Skin of body (tissue), 1 donor: ENCODE measurements at regions not wholly inside any gene's neighbourhood (a gene's known extent, or its start where the extent isn't known, plus 50 kb on each side); places are given as distances from the start of the nearest gene placed in this dataset.
"Not testable (repeated sequence)": the region's sequence is repeated elsewhere in the genome, so short reads cannot be mapped to it uniquely, and the experiment has no call there.

ENCODE experiments used
- DNase-seq: peaks from one replicate; lab custom pipeline; 2025; lab: John Stamatoyannopoulos, UW

GRCh38 chr1:157369808-157370521 lies 182.3 kb downstream of the FCRL5 start:
- DNase-seq: peak; percentile 3

GRCh38 chr1:157368941-157369340 lies 183.4 kb downstream of the FCRL5 start:
- DNase-seq: not testable (repeated sequence)

- DNase-seq: no peak
Observed at GRCh38 chr1:157368363-157368762, 184.0 kb downstream of the FCRL5 start.

GRCh38 chr1:157367870-157368269 lies 184.4 kb downstream of the FCRL5 start:
- no peak for DNase-seq

- DNase-seq: no peak
Observed at GRCh38 chr1:157367091-157367739, 185.1 kb downstream of the FCRL5 start.

GRCh38 chr1:157364612-157365011 lies 187.7 kb downstream of the FCRL5 start:
- DNase-seq: no peak

- no peak for DNase-seq
Observed at GRCh38 chr1:157363660-157364140, 188.6 kb downstream of the FCRL5 start.

- DNase-seq: no peak
Observed at GRCh38 chr1:157360023-157360390, 192.3 kb downstream of the FCRL5 start.

GRCh38 chr1:157359314-157360022 lies 192.8 kb downstream of the FCRL5 start:
- no peak for DNase-seq

- DNase-seq: no peak
Observed at GRCh38 chr1:157357111-157357510, 195.2 kb downstream of the FCRL5 start.

GRCh38 chr1:157356601-157357000 lies 195.7 kb downstream of the FCRL5 start:
- DNase-seq: no peak

- DNase-seq: no peak
Observed at GRCh38 chr1:157353546-157353945, 198.8 kb downstream of the FCRL5 start.

- DNase-seq: no peak
Observed at GRCh38 chr1:157352817-157353408, 199.4 kb downstream of the FCRL5 start.

GRCh38 chr1:157352216-157352615 lies 200.1 kb downstream of the FCRL5 start:
- no peak for DNase-seq

GRCh38 chr1:157351800-157352199 lies 200.5 kb downstream of the FCRL5 start:
- not testable (repeated sequence) for DNase-seq

GRCh38 chr1:157348538-157349480 lies 203.5 kb downstream of the FCRL5 start:
- DNase-seq: no peak

GRCh38 chr1:157347506-157347905 lies 204.8 kb downstream of the FCRL5 start:
- no peak for DNase-seq

- DNase-seq: not testable (repeated sequence)
Observed at GRCh38 chr1:157337785-157338184, 199.6 kb upstream of the ETV3 start.

GRCh38 chr1:157335056-157335455 lies 196.9 kb upstream of the ETV3 start:
- DNase-seq: no peak

- no peak for DNase-seq
Observed at GRCh38 chr1:157334041-157334440, 195.8 kb upstream of the ETV3 start.

- DNase-seq: not testable (repeated sequence)
Observed at GRCh38 chr1:157330177-157330576, 192.0 kb upstream of the ETV3 start.
